GM13976 (cell line): ENCODE measurements at regions not wholly inside any gene's neighbourhood (a gene's known extent, or its start where the extent isn't known, plus 50 kb on each side); places are given as distances from the start of the nearest gene placed in this dataset.

ENCODE experiments used
- DNase-seq: peaks from one replicate; pipeline ENCODE4 v3.0.0; 2012; ENCODE audit warnings: low spot score
- in situ Hi-C: fragments of 300-500 bp; cut with MboI; formaldehyde crosslinking; loops from one replicate; pipeline ENCODE4 v1.12.0; 2022; ENCODE audit warnings: low sequenced_read_pairs, mixed read lengths, inconsistent platforms; ENCODE audit not compliant: unreplicated experiment
- TF ChIP-seq, protein P1 (sequence below): IDR thresholded peaks from 2 replicates; pipeline ENCODE4 v1.5.1; 2012; ENCODE audit warnings: borderline replicate concordance, mild to moderate bottlenecking; ENCODE audit not compliant: insufficient read depth; ENCODE audit errors: extremely low read depth, missing control alignments, control extremely low read depth

DNA sequence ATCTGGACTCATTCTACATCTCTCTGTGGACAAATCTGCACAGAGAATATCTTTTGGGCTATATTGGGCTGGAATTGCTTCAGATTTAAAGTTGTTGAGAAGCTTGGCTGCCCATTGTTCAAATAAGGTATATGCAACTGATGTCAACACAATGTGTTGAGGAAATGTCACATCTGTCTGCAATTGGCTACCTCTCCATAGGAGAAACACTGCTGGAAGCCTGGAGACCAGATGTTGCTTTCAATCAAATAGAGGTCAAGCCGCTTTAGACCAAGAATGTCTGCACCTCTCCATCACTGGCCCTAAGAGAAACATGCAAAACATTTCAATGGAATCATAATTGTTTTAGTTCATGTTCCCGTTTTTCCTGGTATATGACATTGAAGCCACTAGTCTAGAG, 720.2 kb downstream of the SLC4A3 start:
- in situ Hi-C loops, result no loop called here
- TF ChIP-seq, protein P1, sequence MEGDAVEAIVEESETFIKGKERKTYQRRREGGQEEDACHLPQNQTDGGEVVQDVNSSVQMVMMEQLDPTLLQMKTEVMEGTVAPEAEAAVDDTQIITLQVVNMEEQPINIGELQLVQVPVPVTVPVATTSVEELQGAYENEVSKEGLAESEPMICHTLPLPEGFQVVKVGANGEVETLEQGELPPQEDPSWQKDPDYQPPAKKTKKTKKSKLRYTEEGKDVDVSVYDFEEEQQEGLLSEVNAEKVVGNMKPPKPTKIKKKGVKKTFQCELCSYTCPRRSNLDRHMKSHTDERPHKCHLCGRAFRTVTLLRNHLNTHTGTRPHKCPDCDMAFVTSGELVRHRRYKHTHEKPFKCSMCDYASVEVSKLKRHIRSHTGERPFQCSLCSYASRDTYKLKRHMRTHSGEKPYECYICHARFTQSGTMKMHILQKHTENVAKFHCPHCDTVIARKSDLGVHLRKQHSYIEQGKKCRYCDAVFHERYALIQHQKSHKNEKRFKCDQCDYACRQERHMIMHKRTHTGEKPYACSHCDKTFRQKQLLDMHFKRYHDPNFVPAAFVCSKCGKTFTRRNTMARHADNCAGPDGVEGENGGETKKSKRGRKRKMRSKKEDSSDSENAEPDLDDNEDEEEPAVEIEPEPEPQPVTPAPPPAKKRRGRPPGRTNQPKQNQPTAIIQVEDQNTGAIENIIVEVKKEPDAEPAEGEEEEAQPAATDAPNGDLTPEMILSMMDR, result no peak
- no peak for DNase-seq

DNA sequence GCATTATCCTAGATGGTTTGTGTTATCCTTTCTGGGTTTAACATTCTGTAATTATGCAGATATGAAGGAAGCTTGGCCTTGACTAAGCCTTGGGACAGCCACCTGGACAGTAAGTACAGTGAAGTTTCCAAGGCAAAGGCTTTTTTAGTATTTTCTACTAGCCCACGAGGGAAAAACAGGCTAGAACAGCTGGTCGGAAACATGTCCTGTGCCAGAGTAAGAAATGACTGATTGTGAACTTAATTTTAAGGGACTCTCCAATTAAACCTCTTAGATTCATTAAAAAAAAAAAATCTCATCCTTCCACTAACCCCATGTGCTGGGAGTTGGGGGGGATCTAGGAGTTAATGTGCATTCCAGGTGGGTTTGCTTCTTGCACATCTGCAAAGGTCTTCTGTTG, 720.8 kb downstream of the SLC4A3 start:
- TF ChIP-seq, protein P1, result no peak
- in situ Hi-C loops, result no loop called here
- DNase-seq, result no peak

DNA sequence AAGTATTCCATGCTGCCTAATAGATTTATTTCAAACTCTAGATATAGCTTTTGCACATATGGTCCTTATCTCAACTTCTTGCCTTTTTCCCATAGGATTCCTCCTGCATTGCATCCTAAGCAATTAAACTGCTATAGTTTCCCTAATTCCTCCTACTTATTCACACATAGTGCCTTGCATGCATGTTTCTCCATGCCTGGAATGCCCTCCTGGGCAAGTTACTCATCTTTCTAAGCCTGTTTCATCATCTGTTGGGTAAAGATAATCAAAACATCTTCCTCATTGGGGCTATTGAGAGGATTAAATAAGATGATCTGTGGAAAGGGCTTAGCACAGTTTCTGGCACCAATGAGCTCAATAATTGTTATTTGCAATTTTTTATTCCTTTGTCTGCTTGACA, 726.5 kb downstream of the SLC4A3 start:
- in situ Hi-C loops, result no loop called here
- no peak for DNase-seq
- TF ChIP-seq, protein P1, result no peak

DNA sequence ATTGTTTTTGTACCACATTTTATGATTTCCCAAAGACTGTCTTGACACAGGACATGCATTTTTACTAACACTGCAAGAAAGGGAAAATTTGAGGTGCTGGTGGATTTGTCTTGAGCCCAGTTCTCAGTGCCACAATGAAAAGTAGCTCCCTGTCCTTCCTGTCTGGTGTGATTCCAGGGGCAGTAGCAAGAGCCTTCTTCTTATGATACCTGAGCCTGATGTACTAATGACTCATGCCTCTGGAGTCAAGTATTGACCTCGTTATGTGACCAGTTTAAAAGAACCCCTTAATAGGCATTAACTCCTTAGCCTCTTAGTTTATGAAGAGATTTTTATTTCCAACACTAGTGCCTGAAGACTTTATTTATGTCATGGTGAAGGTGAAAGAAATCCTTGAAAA, 728.6 kb downstream of the SLC4A3 start:
- in situ Hi-C loops, result no loop called here
- TF ChIP-seq, protein P1, result no peak
- DNase-seq, result no peak

DNA sequence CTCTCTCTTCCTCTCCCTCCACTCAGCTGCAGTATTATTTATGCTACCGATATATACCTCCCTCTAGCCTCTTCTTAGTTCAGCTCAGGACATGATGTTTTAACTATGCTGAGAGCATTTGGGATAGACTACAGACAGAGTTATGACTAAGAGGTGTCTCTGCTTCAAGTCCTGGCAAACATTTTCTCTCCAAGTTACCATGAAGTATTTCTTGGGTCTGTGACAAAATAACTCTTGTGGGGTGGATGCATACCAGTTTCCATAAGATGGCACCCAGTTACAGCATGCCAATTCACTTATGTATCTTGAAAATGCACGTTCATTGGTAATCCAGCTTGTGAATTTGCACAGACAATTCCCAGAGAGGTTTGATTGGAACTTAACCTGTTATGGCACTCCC, 737.6 kb downstream of the SLC4A3 start:
- DNase-seq, result no peak
- in situ Hi-C loops, result no loop called here
- TF ChIP-seq, protein P1, result no peak

DNA sequence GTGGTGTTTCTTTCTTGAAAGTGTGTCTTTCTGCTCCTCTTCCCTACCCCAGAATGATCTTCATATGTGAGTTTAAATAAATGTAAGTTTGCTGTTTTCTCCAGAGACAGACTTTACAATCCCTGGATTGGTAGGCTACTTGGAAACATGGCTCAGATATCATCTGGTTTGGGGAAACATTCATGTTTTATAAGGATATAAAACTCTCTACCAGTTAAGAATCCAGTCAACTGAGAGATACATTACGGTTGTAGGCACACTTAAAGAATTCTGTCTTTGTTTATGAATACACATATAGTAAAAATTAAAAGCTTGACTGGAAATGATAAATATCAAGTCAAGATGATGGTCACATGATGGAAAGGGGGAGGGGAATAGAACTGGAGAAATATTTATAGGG, 739.3 kb downstream of the SLC4A3 start:
- TF ChIP-seq, protein P1, result no peak
- no peak for DNase-seq
- in situ Hi-C loops, result no loop called here

DNA sequence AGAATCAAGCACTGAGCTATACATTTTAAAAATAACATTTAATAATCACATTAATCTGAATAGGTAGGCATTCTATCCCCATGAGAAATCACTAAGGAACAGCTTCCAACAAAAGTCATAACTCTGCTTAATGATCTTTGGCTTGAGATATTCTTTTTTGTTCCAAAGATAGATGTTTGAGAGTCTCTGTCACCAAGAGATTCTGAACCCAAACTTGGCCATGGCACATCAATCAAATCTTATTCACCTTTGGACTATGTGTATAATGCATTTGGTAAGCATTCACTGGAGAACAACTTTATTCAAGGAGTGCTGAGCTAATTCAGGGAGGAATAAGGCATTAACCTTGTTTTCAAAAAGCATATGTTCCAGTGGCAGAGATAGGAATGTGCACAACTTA, 743.3 kb downstream of the SLC4A3 start:
- TF ChIP-seq, protein P1, result no peak
- in situ Hi-C loops, result no loop called here

More for the DNA sequence above, 743.3 kb downstream of the SLC4A3 start:
- no peak for DNase-seq
